IMR-90 (cell line): ENCODE measurements at regions not wholly inside any gene's neighbourhood (a gene's known extent, or its start where the extent isn't known, plus 50 kb on each side); places are given as distances from the start of the nearest gene placed in this dataset.

ENCODE experiments used
- ATAC-seq: fragments of 200-7000 bp; cut with Tn5 transposase; 2 replicates; pipeline ENCODE4 v1.9.1; 2020; ENCODE audit warnings: low read depth, mild to moderate bottlenecking, moderate library complexity
- BruUV-seq: library from RNA; stranded (reverse); fragments of 400-500 nt; replicated peaks from 2 replicates; lab custom pipeline; 2021; lab: Mats Ljungman, UMichigan
- CTCF ChIA-PET: fragments of 300-600 bp; formaldehyde crosslinking; extraction: SDS; loops from one replicate; lab custom pipeline; 2021; ENCODE audit warnings: antibody characterized with exemption; lab: Yijun Ruan, JAX
- POLR2A ChIA-PET: fragments of 300-600 bp; sonication (Branson Sonifier 250); formaldehyde crosslinking; loops from one replicate; lab custom pipeline; 2022; ENCODE audit warnings: antibody characterized with exemption; ENCODE audit not compliant: unreplicated experiment; lab: Charles Lee
- DNase-seq: peaks from one replicate; pipeline ENCODE4 v3.0.0; 2013
- H2AFZ ChIP-seq: replicated peaks from 2 replicates; pipeline ENCODE3; 2013; ENCODE audit warnings: low read length, mild to moderate bottlenecking; ENCODE audit not compliant: poor library complexity
- H2AK5ac ChIP-seq: 2 replicates; pipeline ENCODE4 v1.6.1; 2013; ENCODE audit warnings: low read depth, low read length, inconsistent platforms
- H2AK9ac ChIP-seq: replicated peaks from 2 replicates; pipeline ENCODE3; 2013; ENCODE audit warnings: mild to moderate bottlenecking, low read depth, low read length, moderate library complexity; ENCODE audit not compliant: poor library complexity
- H2BK120ac ChIP-seq: 2 replicates; pipeline ENCODE4 v1.6.1; 2013; ENCODE audit warnings: low read depth, low read length, inconsistent platforms
- H2BK15ac ChIP-seq: 3 replicates; pipeline ENCODE4 v1.6.1; 2013; ENCODE audit warnings: low read depth, low read length, inconsistent platforms
- H2BK20ac ChIP-seq: 2 replicates; pipeline ENCODE4 v1.6.1; 2013; ENCODE audit warnings: low read depth, mild to moderate bottlenecking, inconsistent platforms, low read length, moderate library complexity
- H2BK5ac ChIP-seq: 2 replicates; pipeline ENCODE4 v1.6.1; 2013; ENCODE audit warnings: mild to moderate bottlenecking, low read depth, low read length, inconsistent platforms; ENCODE audit not compliant: poor library complexity, severe bottlenecking
- H3K14ac ChIP-seq: replicated peaks from 2 replicates; pipeline ENCODE4 v1.6.1; 2013; ENCODE audit warnings: low read depth, low read length, inconsistent platforms
- H3K18ac ChIP-seq: 2 replicates; pipeline ENCODE4 v1.6.1; 2013; ENCODE audit warnings: low read depth, low read length, control low read depth
- H3K23ac ChIP-seq: 2 replicates; pipeline ENCODE4 v1.6.1; 2013; ENCODE audit warnings: low read depth, low read length, inconsistent platforms
- H3K27ac ChIP-seq: 2 replicates; pipeline ENCODE4 v1.5.1; 2013; ENCODE audit warnings: mild to moderate bottlenecking, control low read depth, low read length; ENCODE audit not compliant: insufficient read depth
- H3K27me3 ChIP-seq: 2 replicates; pipeline ENCODE4 v1.6.1; 2013; ENCODE audit warnings: low read length; ENCODE audit not compliant: control insufficient read depth, insufficient read depth
- H3K36me3 ChIP-seq: 2 replicates; pipeline ENCODE4 v1.6.1; 2013; ENCODE audit warnings: low read length, mixed read lengths; ENCODE audit not compliant: control insufficient read depth, insufficient read depth
- H3K4ac ChIP-seq: 2 replicates; pipeline ENCODE4 v1.6.1; 2013; ENCODE audit warnings: low read depth, low read length, inconsistent platforms
- H3K4me1 ChIP-seq: 2 replicates; pipeline ENCODE4 v1.6.1; 2013; ENCODE audit warnings: low read length, mixed read lengths; ENCODE audit not compliant: control insufficient read depth, insufficient read depth
- H3K4me2 ChIP-seq: 2 replicates; pipeline ENCODE4 v1.6.1; 2013; ENCODE audit warnings: low read depth, mild to moderate bottlenecking, control low read depth, low read length, moderate library complexity
- H3K4me3 ChIP-seq: 2 replicates; pipeline ENCODE4 v1.5.1; 2013; ENCODE audit warnings: low read depth, mild to moderate bottlenecking, control low read depth, low read length, moderate library complexity; ENCODE audit not compliant: insufficient read depth
- H3K56ac ChIP-seq: 2 replicates; pipeline ENCODE4 v1.6.1; 2013; ENCODE audit warnings: low read length, inconsistent platforms; ENCODE audit not compliant: insufficient read depth; ENCODE audit errors: extremely low read depth
- H3K79me1 ChIP-seq, 2 experiments: 2 replicates each; pipeline ENCODE4 v1.6.1; 2013; ENCODE audit warnings: low read length in 2 of 2, inconsistent platforms in 1 of 2, low read depth in 1 of 2
- H3K9ac ChIP-seq: 2 replicates; pipeline ENCODE4 v1.6.1; 2013; ENCODE audit warnings: low read depth, low read length, control low read depth
- H3K9me1 ChIP-seq: 2 replicates; pipeline ENCODE4 v1.6.1; 2013; ENCODE audit warnings: low read length, inconsistent platforms; ENCODE audit not compliant: insufficient read depth
- H3K9me3 ChIP-seq: 2 replicates; pipeline ENCODE4 v1.6.1; 2013; ENCODE audit warnings: low read length; ENCODE audit not compliant: control insufficient read depth, insufficient read depth
- H4K20me1 ChIP-seq: 2 replicates; pipeline ENCODE4 v1.6.1; 2013; ENCODE audit warnings: low read length, inconsistent platforms; ENCODE audit not compliant: insufficient read depth
- H4K5ac ChIP-seq: 2 replicates; pipeline ENCODE4 v1.6.1; 2013; ENCODE audit warnings: mild to moderate bottlenecking, low read depth, low read length, control low read depth
- H4K8ac ChIP-seq, 2 experiments: 2 replicates each; pipeline ENCODE4 v1.6.1; 2013; ENCODE audit warnings: low read depth in 2 of 2, low read length in 2 of 2, control low read depth in 1 of 2, inconsistent platforms in 1 of 2
- H4K91ac ChIP-seq: 2 replicates; pipeline ENCODE4 v1.6.1; 2013; ENCODE audit warnings: low read depth, low read length, inconsistent platforms; ENCODE audit not compliant: insufficient read depth
- CEBPB ChIP-seq: IDR thresholded peaks from 2 replicates; pipeline ENCODE4 v1.6.1; 2012; ENCODE audit warnings: low read depth, low read length, improper control_type of control experiment
- MAFK ChIP-seq: IDR thresholded peaks from 2 replicates; pipeline ENCODE4 v1.6.1; 2012; ENCODE audit warnings: low read depth, low read length, improper control_type of control experiment
- MAZ ChIP-seq: IDR thresholded peaks from 2 replicates; pipeline ENCODE4 v1.6.1; 2012; ENCODE audit warnings: low read depth, mild to moderate bottlenecking, low read length, improper control_type of control experiment, moderate library complexity, borderline replicate concordance
- WGBS, 2 experiments: methylation state at CpG; one replicate each; pipeline versions ENCODE4 v1.1.5 to v1.1.7; 2013; ENCODE audit warnings: missing lambda C conversion rate in 2 of 2; ENCODE audit not compliant: insufficient read length in 1 of 2; ENCODE audit errors: extremely low coverage in 2 of 2; 5-methylcytosine and 5-hydroxymethylcytosine counted together
- dilution Hi-C: fragments of 300-500 bp; cut with HindIII; formaldehyde crosslinking; loops from one replicate; pipeline ENCODE4 v1.14.3; 2018; ENCODE audit warnings: low sequenced_read_pairs; ENCODE audit not compliant: unreplicated experiment
- in situ Hi-C: fragments of 300-500 bp; cut with MboI; formaldehyde crosslinking; loops from 3 replicates; pipeline ENCODE4 v1.14.3; 2019; ENCODE audit warnings: low sequenced_read_pairs, inconsistent platforms, mixed read lengths
- intact Hi-C: fragments of 100-400 bp; cut with micrococcal nuclease; formaldehyde crosslinking; loops from 2 replicates; pipeline ENCODE4 v1.10.0; 2022

GRCh38 chr2:88868861-88869260, 177.4 kb downstream of the RPIA start:
- H3K4me2 ChIP-seq: no peak overlapping the region
- dilution Hi-C loops: no loop called here
- DNase-seq (no peak), ATAC-seq (no peak)
- in situ Hi-C loops: no loop called here
- H3K14ac ChIP-seq: no peak overlapping the region
- H3K9me1 ChIP-seq: no peaks in the 10 kb centered on the region
- H3K36me3 ChIP-seq: no peaks in the 10 kb centered on the region
- no peak overlapping the region for H3K56ac ChIP-seq
- H2AK5ac ChIP-seq: no peak overlapping the region
- no peak overlapping the region for H2BK120ac ChIP-seq
- intact Hi-C loops: no loop called here
- H3K27ac ChIP-seq: no peak overlapping the region
- no peak for TF ChIP-seq MAZ
- TF ChIP-seq CEBPB: peak; percentile 53
- no peak for TF ChIP-seq MAFK
- no peaks in the 10 kb centered on the region for H3K4me1 ChIP-seq
- H2AFZ ChIP-seq: no peak overlapping the region
- H4K5ac ChIP-seq: no peak overlapping the region
- H2BK5ac ChIP-seq: no peak overlapping the region
- CTCF ChIA-PET: no interaction called here
- no peak overlapping the region for H2AK9ac ChIP-seq
- H4K91ac ChIP-seq: no peak overlapping the region
- no peak overlapping the region for H3K23ac ChIP-seq
- peaks cover 4% of the 10 kb centered on the region for H3K27me3 ChIP-seq
- no peak overlapping the region for H3K18ac ChIP-seq
- no peaks in the 10 kb centered on the region for H4K20me1 ChIP-seq
- no TSS peak for BruUV-seq
- H4K8ac ChIP-seq: no peak overlapping the region
- POLR2A ChIA-PET: no interaction called here
- no peak overlapping the region for H3K4ac ChIP-seq
- H2BK15ac ChIP-seq: no peak overlapping the region
- no peak overlapping the region for H2BK20ac ChIP-seq
- no peaks in the 10 kb centered on the region for H3K9me3 ChIP-seq
- no CpG with 5 or more reads among the region's 1 CpG for WGBS, 2 experiments
- no peak overlapping the region for H3K9ac ChIP-seq
- no peak overlapping the region for H3K4me3 ChIP-seq
- H3K79me1 ChIP-seq: no peaks in the 10 kb centered on the region
